DMS 273 (cell line): ENCODE measurements at regions not wholly inside any gene's neighbourhood (a gene's known extent, or its start where the extent isn't known, plus 50 kb on each side); places are given as distances from the start of the nearest gene placed in this dataset.

Source experiments
- DNase-seq: peaks from one replicate; lab custom pipeline; 2025; ENCODE audit not compliant: unreplicated experiment; lab: John Stamatoyannopoulos, UW

DNA sequence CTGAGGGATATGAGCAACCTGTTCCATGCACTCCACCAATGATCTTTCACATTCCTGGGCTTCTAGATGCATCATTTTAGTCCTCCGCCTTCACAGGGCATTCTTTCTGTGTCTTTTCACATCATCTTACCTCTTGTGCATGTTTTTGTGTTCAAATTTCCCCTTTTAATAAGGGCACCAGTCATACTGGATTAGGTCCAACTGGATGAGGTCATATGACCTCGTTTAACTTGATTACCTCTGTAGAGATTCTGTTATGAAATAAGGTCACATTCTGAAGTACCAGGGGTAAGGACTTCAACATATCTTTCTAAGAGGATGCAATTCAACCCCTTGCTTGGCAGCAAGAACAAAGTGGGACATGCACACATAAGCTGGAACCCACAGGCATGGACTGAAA lies 335.3 kb upstream of the TLE4 start:
- DNase-seq, result peak; percentile 17

DNA sequence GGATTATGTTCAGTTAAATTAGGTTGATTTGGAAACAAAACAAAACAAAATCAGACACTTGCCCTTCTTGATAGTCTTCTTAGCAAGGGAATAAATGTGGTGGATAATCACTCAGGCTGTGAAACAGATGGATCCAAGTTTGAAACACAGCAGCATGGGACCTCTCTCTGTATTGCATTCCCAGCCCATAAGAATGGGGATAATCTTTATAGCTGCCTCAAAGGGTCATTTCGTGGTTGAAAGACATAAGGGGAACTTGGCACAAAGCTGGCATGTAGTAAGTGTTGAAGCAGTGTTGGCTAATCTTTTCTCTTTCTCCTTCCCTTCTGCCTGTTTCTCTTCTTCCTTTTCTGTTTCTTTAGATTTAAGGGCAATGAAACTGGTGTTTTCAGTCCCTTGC lies 333.9 kb upstream of the TLE4 start:
- peak; percentile 26 for DNase-seq

DNA sequence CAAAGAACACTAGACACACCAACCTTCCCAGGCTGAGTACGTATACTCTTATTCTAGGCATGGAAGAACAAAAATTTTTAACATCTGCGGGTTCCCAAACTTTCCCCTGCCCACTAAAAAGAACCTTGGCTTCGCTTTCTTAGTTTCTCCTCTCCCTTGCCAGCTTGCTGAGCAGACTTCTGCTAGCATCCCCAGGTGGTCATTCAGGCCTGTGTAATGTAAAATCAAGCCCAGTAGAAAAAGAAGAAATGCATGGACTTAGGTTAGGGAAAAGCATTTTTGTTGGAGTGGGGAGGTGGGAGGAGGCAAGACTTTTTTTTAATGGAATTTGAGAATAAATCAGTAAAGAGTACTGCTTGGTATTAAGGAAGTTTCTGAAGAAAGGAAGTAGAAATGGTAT lies 331.0 kb upstream of the TLE4 start:
- DNase-seq, result no peak

DNA sequence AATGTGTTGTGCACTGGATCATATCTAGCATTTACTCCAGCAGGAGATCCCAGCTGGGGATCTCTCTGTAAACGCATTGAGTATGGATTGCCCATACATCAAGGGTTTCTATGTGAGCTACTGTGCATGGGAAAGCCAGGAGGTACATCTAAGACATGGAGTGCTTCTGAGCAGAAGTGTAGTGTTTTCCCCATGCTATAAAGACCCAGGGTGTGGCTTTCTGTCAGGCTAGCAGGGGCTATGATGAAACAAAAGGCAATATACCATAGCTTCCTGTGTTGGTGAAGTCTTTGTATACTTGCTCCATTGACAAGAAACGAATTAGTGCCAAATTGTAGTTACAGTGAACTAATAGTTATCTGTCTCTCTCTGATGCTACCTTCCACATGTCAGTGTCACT lies 329.3 kb upstream of the TLE4 start:
- no peak for DNase-seq

DNA sequence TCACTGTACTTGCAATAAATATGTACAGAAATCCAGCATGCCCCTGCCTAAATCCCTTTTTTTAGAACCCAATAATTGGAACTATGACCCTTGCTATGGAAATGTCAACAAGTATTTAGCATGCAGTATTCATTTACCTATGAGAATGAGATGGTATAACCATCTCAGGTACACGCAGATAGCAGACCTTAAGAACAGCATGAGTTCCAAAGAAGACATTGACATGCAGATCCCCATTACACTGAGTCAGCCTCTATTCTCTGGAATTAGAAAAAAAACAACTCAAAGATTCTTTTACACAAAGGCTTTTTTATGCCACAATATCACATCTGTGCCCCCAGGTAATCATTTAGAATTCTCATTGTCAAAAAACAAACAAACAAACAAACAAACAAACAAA lies 325.6 kb upstream of the TLE4 start:
- DNase-seq, result no peak

DNA sequence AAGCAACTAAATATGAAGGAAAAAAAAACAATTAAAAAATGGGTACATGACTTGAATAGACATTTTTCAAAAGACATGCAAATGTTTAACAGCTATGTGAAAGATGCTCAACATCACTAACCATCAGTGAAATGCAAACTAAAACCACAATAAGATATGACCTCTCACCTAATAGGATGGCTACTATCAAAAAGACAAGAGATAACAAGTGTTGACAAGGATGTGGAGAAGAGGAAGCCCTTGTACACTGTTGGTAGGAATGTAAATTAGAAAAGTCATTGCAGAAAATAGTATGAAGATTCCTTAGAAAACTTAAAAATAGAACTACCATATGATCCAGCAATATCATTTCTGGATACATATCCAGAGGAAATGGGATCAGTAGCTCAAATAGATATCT lies 324.7 kb upstream of the TLE4 start:
- no peak for DNase-seq

DNA sequence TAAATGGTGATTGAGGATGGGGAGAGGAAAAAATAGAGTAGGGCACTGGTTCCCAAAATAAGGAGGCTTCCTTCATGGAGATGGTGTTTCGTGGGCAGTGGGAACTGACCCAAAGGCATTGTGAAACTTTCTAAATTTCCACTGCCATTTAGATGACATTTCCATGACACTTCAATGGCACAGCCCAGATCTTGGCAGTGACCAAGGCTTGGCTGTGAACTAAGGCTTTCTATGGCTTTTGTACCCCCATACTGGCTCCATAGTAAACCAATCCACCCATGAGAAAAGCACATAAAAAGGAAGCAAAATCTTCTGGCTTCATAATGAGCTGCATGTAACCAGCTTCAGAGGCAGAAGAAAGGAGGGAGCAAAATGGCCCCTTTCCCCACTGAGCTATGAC lies 321.0 kb upstream of the TLE4 start:
- no peak for DNase-seq

DNA sequence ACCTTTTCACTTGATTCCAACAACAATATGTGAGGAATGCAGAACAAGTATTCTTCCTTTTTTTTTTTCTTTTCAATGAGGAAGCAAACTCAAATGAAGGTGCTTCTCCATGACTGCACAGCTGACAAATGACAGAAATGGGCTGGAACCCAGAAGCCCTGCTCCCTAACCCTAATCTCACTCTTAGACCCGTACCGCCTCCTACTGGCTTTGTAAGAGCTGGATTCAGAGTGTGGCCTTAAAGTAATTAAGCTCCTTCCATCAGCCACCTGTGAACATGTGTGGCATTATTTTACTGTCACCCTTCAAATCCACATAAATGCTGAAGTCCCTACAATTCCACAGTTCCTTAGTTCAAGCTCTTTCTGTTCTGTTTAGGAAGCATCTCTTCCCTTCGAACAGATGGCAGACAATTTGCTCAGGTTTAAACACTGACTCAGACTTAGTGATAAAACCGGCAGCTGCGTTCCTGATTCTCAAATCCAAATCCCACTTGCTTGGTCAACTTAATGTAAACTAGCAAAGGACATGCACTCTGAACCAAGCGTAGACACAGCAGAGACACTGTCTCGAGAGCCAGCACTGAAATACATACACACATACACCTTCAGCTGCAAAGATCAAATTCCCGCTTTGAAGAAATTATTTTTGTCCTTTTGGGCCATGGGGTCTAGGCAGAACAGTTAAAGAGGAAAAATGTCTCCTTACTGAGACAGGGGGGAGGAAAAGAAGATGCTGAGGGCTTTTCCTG lies 316.7 kb upstream of the TLE4 start:
- DNase-seq, result peak; percentile 70

DNA sequence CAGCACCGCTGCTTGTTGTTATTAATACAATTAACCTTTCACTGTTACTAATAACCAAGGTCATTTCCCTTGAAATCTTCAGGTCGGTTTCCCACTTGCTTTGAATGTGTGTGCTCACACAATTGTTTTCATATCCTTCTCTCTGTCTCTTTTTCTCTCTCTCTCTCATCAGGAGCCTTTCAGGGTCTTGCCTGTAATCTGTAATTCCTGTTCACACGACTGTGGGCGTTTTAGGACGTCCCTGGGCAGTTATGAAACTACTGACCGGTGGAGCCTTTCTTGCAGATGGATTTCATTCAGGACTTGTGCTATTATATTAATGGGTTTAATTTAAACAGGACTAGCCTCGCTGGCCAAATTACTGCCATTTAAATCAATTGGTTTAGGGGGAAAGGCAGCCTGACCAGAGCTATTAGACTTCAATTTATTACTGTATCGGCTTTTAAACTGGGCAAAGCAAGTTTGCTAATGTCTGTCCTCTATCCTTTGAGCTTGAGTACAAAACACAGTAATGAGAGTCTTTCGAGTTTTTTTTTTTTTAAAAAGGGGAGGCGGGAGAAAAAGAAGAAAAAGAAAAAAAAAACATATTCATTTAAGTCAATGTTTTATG lies 316.0 kb upstream of the TLE4 start:
- DNase-seq, result no peak

DNA sequence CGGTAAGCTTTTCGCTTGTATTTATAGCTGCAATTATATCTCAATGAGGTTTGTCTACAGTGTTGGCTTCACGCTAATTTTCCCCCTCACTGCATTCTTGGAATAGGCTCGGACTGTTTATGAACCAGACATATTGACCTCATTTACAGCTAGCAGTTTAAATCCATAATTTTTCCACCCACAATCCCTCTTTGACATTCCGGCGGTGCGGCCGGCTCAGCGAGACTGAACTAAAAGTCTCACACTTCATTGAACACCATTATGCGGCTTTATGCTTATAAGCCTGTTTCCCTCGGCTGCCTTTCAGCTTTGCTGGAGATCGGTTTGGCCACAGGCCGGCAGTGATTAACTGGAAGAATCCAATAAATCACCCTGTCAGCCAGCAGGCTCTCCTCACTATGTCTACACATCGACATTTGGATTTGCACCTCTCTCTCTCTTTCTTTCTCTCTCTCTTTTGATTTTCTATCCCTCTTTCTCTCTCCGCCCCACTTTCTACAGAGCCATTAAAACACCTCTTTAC lies 315.0 kb upstream of the TLE4 start:
- peak; percentile 84 for DNase-seq

DNA sequence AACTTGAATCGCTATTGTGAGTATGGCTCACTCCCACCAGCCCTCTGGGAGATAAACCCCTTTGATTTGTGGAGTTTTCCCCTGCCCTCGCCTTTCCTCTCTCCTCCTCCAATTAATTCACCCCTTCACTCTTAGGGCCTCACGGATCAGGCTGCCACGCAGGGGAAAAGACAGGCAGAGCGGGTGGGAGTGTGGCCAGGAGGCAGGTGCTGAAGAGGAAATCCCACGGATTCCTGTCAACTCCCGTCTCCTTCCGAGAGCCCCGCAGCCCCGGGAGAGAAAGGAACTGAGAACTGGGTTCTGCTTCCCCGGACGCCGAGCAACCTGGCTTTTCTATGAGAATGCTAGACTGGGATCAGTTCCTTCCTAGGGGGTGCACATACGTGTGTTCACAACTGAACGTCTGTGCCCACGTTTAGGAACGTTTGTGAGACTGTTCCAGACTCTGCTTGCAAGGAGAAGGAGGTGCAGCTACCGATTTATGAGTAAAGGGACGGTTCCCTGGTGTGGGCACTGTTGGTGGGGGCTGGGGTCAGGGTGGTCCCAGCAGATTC lies 314.5 kb upstream of the TLE4 start:
- DNase-seq, result peak; percentile 30

DNA sequence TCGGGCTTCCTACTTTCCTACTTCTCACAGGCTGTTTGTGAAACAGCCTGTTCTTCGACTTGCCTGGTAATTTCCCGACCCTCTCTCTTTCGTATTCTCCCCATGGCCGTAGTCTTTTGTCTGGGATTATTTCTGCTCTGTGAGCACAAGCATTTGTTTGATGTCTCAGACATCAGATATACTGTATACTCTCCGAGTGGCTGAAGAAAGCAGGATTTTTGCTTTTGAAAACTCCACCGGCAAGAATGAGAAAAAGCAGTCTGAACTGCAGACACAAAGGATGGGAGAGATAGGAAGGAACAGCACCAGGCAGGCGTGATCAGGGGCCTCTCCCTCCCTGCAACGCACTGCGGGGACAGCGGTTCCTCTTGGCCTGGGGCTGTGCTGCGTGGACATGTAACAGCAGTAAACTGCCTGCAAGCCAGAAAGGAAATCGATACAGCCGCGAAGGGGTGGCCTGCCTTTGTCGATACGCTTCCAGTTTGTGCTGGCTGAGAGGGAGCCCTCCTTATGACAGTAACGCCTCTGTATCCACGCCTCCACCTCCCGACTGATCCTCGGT lies 313.9 kb upstream of the TLE4 start:
- DNase-seq, result no peak

DNA sequence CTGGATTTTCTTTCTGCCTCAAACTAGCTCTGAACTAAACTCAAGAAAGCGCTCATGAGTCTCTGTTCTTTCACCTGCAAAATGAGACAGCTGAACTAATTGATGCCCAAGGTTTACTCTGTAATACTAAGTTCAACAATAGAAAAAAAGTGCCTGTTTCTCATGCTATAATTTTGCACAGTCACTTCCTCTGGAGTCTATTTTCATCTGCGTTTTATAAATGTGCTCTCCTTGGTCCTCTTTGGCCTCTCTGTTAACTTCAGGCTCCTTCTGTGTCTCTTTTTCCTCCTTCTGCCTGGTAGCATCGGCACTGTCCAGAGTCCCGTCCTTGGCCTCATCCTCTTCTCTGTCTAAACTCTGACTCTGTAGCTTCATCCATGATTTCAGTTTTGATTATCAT lies 311.9 kb upstream of the TLE4 start:
- no peak for DNase-seq

DNA sequence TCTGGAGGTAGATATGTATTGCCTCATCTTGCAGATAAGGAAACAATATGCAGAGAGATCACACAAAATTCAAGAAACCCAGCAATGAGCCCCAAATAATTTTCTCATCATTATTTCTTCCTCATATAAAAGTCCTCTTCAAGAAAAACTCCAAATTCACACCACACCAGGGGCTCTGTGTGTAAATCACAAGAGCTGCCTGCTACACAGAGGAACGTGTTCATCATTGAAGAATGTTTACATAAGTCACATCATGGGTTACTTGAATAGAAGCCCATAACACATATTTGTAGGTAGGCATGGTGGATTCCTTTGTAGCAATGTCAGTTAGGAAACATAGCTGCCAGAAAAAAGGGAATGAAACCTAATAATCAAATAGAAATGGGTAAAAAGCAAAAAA lies 308.1 kb upstream of the TLE4 start:
- DNase-seq, result no peak

DNA sequence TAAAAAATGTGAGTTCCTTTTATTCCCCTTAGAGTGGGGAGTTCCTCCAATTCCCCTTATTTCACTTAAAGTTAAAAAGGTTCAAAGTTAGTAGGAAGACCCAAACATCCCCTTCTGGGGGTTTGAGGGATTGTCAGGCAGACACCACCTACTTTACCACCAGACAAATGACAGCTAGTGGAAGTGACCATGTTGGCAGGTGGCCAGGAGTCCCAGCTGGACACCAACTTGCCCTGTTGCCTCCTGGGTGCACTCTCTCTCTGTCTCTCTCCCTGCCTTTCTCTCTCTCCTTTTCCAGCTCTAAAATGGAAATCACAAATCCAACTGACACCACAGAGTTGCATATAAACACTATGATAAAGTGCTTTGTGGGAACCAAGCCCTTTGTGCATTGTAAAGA lies 307.7 kb upstream of the TLE4 start:
- DNase-seq, result peak; percentile 58

DNA sequence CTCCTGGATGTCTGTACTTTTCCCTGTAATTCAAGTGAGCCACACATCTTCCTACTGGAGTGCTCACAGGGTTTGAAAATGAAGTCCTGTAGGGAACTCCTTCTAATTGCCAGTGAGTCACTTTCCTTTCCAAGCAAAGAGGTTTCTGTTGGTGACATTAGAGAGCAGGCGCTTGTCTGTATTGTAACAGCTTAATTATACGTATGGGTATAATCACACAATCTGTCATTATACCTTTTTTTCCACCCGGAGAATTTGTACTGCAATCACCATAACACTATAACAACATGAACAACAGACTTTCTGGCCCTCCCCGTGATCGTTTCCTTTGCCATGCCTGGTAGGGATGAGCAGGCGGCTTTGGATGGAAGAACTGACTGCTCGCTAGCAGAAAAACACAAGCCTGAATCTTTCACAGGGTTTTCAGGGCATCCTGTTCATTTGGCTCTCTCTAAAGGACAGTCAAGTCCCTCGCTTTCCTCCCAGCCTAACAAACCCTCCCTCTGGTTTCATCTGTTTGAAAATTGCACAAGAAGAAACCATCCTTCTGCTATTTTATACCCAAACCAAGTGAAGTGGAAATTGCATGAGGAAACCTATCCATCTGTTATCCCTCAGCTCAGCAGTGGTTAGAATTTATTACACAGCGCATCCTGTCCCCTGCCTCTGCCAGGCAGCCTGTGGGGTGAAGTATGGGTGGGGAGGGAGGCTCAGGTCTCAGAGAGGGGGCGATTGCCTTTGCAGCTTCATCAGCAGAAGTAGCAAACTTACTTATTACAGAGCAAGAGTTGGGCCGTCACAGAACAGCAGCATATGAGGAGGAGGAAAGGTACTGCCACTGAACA lies 307.0 kb upstream of the TLE4 start:
- peak; percentile 60 for DNase-seq

DNA sequence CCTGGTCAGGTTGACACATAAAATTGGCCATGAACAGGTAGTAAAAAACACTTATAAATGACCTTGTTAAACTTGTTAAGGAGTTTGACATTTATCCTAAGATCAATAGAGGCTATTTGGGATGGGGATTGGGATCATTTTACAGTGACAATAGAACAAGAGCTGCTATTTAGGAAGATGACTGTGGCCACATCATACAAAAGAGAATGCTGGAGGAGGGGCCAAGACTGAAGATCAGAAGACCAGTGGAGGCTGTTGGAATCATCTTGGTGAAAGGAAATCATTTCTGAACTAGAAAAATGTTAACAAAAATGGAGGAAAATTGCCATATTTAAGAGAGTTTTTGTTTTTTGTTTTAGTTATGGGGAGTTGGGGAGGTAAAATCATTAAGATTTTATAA lies 304.8 kb upstream of the TLE4 start:
- DNase-seq, result no peak

DNA sequence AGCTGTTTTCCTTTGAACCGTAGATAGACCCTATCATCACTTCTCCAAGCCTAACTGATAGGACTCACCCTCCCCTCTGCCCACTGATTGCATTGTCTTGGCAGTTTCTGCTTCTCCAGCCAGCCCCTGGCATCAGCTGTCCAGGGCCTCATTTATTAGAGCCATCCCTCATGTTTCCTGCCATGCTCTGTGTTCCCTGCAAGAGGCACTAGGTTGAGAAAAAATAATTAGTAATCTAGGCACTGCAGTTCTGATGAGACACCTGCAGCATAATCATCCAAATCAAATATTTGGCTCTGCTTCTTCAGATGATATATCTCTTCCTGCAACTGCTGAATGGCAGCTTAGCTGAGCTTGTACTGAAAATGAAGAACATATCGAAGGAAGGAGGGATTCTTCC lies 303.0 kb upstream of the TLE4 start:
- DNase-seq, result no peak

DNA sequence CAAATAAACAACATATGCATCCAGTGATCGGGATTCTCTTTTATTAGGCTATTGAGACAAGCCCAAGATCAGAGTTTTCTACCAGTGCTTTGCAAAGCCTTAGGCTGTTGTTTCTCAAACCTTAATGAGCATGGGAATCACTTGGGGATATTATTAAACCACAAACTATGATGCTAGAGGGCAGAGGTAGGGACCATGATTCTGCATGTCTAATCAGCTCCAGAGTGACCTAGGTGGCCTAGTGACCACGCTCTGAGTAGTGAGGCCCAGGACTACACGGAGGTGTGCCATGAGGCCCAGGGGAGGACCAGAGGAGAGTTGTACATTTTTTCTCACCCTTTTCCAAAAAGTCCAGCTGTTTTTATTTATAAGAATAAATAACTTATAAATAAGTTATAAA lies 298.5 kb upstream of the TLE4 start:
- no peak for DNase-seq

DNA sequence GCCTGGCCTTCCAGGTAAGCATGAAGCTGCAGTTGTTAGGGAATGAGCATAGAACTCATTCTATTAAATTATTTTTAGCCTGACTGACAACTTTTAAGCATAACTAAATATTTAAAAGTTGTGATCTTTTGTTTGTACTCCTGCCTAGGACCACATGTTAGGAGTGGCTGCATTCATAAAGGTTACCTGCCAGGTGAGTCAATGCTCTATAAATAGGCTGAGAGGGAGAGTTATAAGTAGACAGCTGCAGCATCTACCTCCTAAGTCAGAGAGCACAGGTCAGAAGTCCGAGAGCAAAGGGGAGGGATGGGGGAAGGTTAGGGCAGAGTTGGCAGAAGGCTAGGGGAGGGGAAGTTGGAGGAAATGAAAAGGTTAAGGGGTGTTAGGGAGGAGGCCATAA lies 292.4 kb upstream of the TLE4 start:
- no peak for DNase-seq

DNA sequence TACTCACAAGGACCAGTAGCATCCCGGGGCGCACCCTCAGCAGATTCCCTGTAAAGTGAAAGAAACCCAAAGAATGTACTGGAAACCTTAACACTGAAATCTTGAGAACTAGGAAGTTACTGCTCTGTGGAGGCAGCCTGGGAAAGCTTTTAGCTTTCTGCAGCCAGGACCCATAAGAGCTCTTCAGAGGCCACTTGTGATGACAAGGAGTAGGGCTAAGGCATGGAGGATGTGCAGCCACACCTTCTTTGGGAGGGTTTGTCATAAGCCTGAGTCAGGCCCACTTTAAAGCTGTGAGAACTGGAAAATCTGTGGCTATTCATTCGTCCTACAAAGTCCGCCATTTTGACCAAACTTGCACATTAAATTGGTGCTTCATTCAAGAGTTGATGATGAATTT lies 291.1 kb upstream of the TLE4 start:
- no peak for DNase-seq
